Heart left ventricle (tissue), 16 donors: ENCODE measurements at regions not wholly inside any gene's neighbourhood (a gene's known extent, or its start where the extent isn't known, plus 50 kb on each side); places are given as distances from the start of the nearest gene placed in this dataset.

Source experiments
- ATAC-seq, 4 donors: fragments of 200-7000 bp; cut with Tn5 transposase; one replicate each; pipeline ENCODE4 v1.9.1; 2020 to 2022; ENCODE audit warnings: moderate library complexity in 4 of 4, mild to moderate bottlenecking in 3 of 4, moderate number of reproducible peaks in 1 of 4
- DNase-seq, 5 donors: peaks; one replicate each; pipeline ENCODE4 v3.0.0-alpha.2; 2020
- H3K27ac ChIP-seq, 12 donors: fragments of 200-600 bp; sonication (generic) in 4 of 12; one replicate each; pipeline versions ENCODE4 v1.5.0 to v1.8.0; 2016 to 2022; ENCODE audit warnings: mild to moderate bottlenecking in 2 of 12
- H3K27me3 ChIP-seq, 9 donors: fragments of 200-600 bp; sonication (generic) in 2 of 9; one replicate each; pipeline versions ENCODE4 v1.5.1 to v1.8.0; 2016 to 2022; ENCODE audit warnings: mild to moderate bottlenecking in 3 of 9
- H3K36me3 ChIP-seq, 9 donors: fragments of 200-600 bp; sonication (generic) in 2 of 9; one replicate each; pipeline versions ENCODE4 v1.5.0 to v1.8.0; 2018 to 2022; ENCODE audit warnings: mild to moderate bottlenecking in 2 of 9
- H3K4me1 ChIP-seq, 12 donors: fragments of 200-600 bp; sonication (generic) in 4 of 12; one replicate each; pipeline versions ENCODE4 v1.5.0 to v1.8.0; 2016 to 2022; ENCODE audit warnings: mild to moderate bottlenecking in 3 of 12
- H3K4me3 ChIP-seq, 12 donors: fragments of 200-600 bp; sonication (generic) in 4 of 12; one replicate each; pipeline versions ENCODE4 v1.5.0 to v1.8.0; 2017 to 2022; ENCODE audit warnings: mild to moderate bottlenecking in 9 of 12, moderate library complexity in 4 of 12
- H3K9me3 ChIP-seq, 12 donors: fragments of 200-600 bp; sonication (generic) in 4 of 12; one replicate each; pipeline versions ENCODE4 v1.5.0 to v1.8.0; 2016 to 2022; ENCODE audit warnings: mild to moderate bottlenecking in 1 of 12
- CTCF ChIP-seq, 12 donors: fragments of 200-600 bp; sonication (generic) in 4 of 12; IDR thresholded peaks; one replicate each; pipeline versions ENCODE4 v1.5.0 to v1.8.0; 2018 to 2022; ENCODE audit warnings: antibody characterized with exemption in 12 of 12, mild to moderate bottlenecking in 5 of 12
- POLR2A ChIP-seq, 2 donors: fragments of 450-650 bp; IDR thresholded peaks; one replicate each; pipeline ENCODE4 v1.6.1; 2017; ENCODE audit warnings: antibody characterized with exemption in 2 of 2, mild to moderate bottlenecking in 2 of 2, moderate library complexity in 2 of 2
- WGBS, 4 donors: extraction: QIAGEN DNeasy Blood & Tissue Kit in 2 of 4; methylation state at CpG; one replicate each; pipeline versions ENCODE4 v1.1.5 to v1.1.7; 2013 to 2018; 5-methylcytosine and 5-hydroxymethylcytosine counted together
- intact Hi-C, 10 donors: fragments of 100-400 bp; cut with DNase I; formaldehyde crosslinking; loops; one replicate each; pipeline versions ENCODE4 v1.11.1 to v1.14.2; 2022
- donor health status: ischemic (EF 13 %, LVEDD 7.1; RV severe dilation, severe dysfunction).
- donor health status: healthy with polysubstance abuse.
- donor health status: DM: no; HTN: yes; CAD: no.
- donor health status: DM: no; HTN: no; CAD: no.
- donor health status: ischemic (EF 25% LVEDD 6.9; RV normal size, moderate dysfunction).
- donor health status: ischemic (EF 25% LVEDD 5.7; RV mildly dilated, moderate dysfunction).
- donor health status: healthy.
- donor health status: DM: yes; HTN: yes; CAD: no.
- donor health status: ischemic (EF 35%, LVEDD 5.7; RV mildly dilated, moderate dysfunction).
- donor health status: nonischemic (EF 11% LVEDD 7.7; RV severe dilation, severe dysfunction).
- donor health status: DM: yes; HTN: yes; CAD: no.
- donor health status: PGD.
- donor health status: ischemic (EF 29% LVEDD 5.4; RV normal size, mild dysfunction).
- donor health status: nonischemic (EF 23%, LVEDD 6.1; RV moderate dilation, normal function).

- Histone ChIP-seq H3K27ac (no peak overlapping the region), H3K4me1 (peaks cover 0 to 11% (median 3%) of the 10 kb centered on the region in 12 donors), H3K36me3 (no peaks in the 10 kb centered on the region), H3K4me3 (no peak overlapping the region), H3K9me3 (no peaks in the 10 kb centered on the region), H3K27me3 (no peaks in the 10 kb centered on the region)
- intact Hi-C loops: no loop called here
- WGBS, 4 donors: 90 to 97% (median 91%) methylated on average over 5 of the region's 5 CpGs
- DNase-seq (no peak), ATAC-seq (no peak)
- TF ChIP-seq POLR2A (IDR thresholded peaks at IDR 0.05): no peak
- TF ChIP-seq CTCF (IDR thresholded peaks at IDR 0.05): no peak
Measured at GRCh38 chr3:23004971-23005370, 198.2 kb upstream of the UBE2E2 start.

GRCh38 chr3:23017801-23018200 is 185.3 kb upstream of the UBE2E2 start:
- intact Hi-C loops: no loop called here
- TF ChIP-seq CTCF (IDR thresholded peaks at IDR 0.05) (no peak), POLR2A (IDR thresholded peaks at IDR 0.05) (no peak)
- no peak for ATAC-seq
- Histone ChIP-seq H3K27me3 (no peaks in the 10 kb centered on the region), H3K9me3 (peaks cover 0 to 11% (median 0%) of the 10 kb centered on the region in 12 donors), H3K4me3 (no peak overlapping the region), H3K36me3 (no peaks in the 10 kb centered on the region), H3K27ac (no peak overlapping the region), H3K4me1 (peaks cover 0 to 19% (median 0%) of the 10 kb centered on the region in 12 donors)
- WGBS, 4 donors: 61 to 79% (median 62%) methylated on average over 1 of the region's 1 CpG
- DNase-seq: no peak

- Histone ChIP-seq H3K4me1 (peaks cover 0 to 19% (median 0%) of the 10 kb centered on the region in 12 donors), H3K27ac (peak overlapping the region in 1 of 12 donors; percentile 46), H3K4me3 (no peak overlapping the region), H3K36me3 (no peaks in the 10 kb centered on the region), H3K27me3 (no peaks in the 10 kb centered on the region), H3K9me3 (peaks cover 0 to 20% (median 0%) of the 10 kb centered on the region in 12 donors)
- intact Hi-C loops: no loop called here
- WGBS, 4 donors: 37 to 45% (median 39%) methylated on average over 4 of the region's 4 CpGs
- peak in 2 of 5 donors; percentile 32 to 34 for DNase-seq
- no peak for TF ChIP-seq CTCF (IDR thresholded peaks at IDR 0.05)
- TF ChIP-seq POLR2A (IDR thresholded peaks at IDR 0.05): no peak
- no peak for ATAC-seq
Measured at GRCh38 chr3:23019596-23020300, 183.4 kb upstream of the UBE2E2 start.

- H3K4me3 ChIP-seq: no peak overlapping the region
- TF ChIP-seq POLR2A (IDR thresholded peaks at IDR 0.05) (no peak), CTCF (IDR thresholded peaks at IDR 0.05) (no peak)
- no peak overlapping the region for H3K27ac ChIP-seq
- H3K9me3 ChIP-seq: peaks cover 0 to 19% (median 1%) of the 10 kb centered on the region in 12 donors
- 35 to 43% (median 42%) methylated on average over 2 of the region's 2 CpGs for WGBS, 4 donors
- H3K4me1 ChIP-seq: peaks cover 0 to 4% (median 0%) of the 10 kb centered on the region in 12 donors
- H3K36me3 ChIP-seq: no peaks in the 10 kb centered on the region
- ATAC-seq (no peak), DNase-seq (no peak)
- intact Hi-C loops: no loop called here
- H3K27me3 ChIP-seq: no peaks in the 10 kb centered on the region
Measured at GRCh38 chr3:23028294-23028693, 174.8 kb upstream of the UBE2E2 start.
